Colonic mucosa (tissue), 4 donors: ENCODE measurements at regions not wholly inside any gene's neighbourhood (a gene's known extent, or its start where the extent isn't known, plus 50 kb on each side); places are given as distances from the start of the nearest gene placed in this dataset.
A peak's percentile ranks its signal among the peaks of the same experiment; 100 is the strongest.

Experiments used
- DNase-seq: peaks from one replicate; pipeline ENCODE4 v3.0.0-alpha.2; 2020
- H3K27ac ChIP-seq: fragments of 200-600 bp; one replicate; pipeline ENCODE4 v1.8.0; 2021
- H3K27me3 ChIP-seq: fragments of 200-600 bp; one replicate; pipeline ENCODE4 v1.8.0; 2021
- H3K36me3 ChIP-seq: fragments of 200-600 bp; one replicate; pipeline ENCODE4 v1.8.0; 2021
- H3K4me1 ChIP-seq: fragments of 200-600 bp; one replicate; pipeline ENCODE4 v1.8.0; 2021; ENCODE audit warnings: mild to moderate bottlenecking
- H3K4me3 ChIP-seq: fragments of 200-600 bp; one replicate; pipeline ENCODE4 v1.8.0; 2021
- H3K9ac ChIP-seq, 2 donors: one replicate each; pipeline ENCODE4 v1.7.0; 2013; ENCODE audit warnings: control low read depth in 2 of 2, low read depth in 2 of 2, low read length in 2 of 2
- H3K9me3 ChIP-seq: fragments of 200-600 bp; one replicate; pipeline ENCODE4 v1.8.0; 2021
- intact Hi-C: fragments of 100-400 bp; cut with DNase I; formaldehyde crosslinking; loops from one replicate; pipeline ENCODE4 v1.14.1; 2022
- TF ChIP-seq, protein P1 (sequence below): fragments of 200-600 bp; IDR thresholded peaks from one replicate; pipeline ENCODE4 v1.8.0; 2022; ENCODE audit warnings: antibody characterized with exemption, mild to moderate bottlenecking
- donor health status: healthy.
- donor health status: DM: no; HTN: no; CAD: no.
- donor health status: DM: no; HTN: no; CAD: no.

- Histone ChIP-seq H3K4me1 (no peaks in the 10 kb centered on the region), H3K9me3 (no peaks in the 10 kb centered on the region), H3K36me3 (no peaks in the 10 kb centered on the region), H3K9ac (no peak overlapping the region), H3K27ac (no peak overlapping the region), H3K27me3 (no peaks in the 10 kb centered on the region), H3K4me3 (no peak overlapping the region)
- no peak for DNase-seq
- TF ChIP-seq, protein P1, sequence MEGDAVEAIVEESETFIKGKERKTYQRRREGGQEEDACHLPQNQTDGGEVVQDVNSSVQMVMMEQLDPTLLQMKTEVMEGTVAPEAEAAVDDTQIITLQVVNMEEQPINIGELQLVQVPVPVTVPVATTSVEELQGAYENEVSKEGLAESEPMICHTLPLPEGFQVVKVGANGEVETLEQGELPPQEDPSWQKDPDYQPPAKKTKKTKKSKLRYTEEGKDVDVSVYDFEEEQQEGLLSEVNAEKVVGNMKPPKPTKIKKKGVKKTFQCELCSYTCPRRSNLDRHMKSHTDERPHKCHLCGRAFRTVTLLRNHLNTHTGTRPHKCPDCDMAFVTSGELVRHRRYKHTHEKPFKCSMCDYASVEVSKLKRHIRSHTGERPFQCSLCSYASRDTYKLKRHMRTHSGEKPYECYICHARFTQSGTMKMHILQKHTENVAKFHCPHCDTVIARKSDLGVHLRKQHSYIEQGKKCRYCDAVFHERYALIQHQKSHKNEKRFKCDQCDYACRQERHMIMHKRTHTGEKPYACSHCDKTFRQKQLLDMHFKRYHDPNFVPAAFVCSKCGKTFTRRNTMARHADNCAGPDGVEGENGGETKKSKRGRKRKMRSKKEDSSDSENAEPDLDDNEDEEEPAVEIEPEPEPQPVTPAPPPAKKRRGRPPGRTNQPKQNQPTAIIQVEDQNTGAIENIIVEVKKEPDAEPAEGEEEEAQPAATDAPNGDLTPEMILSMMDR = no peak
- intact Hi-C loops = no loop called here
Observed at GRCh38 chr17:71337938-71338337, 782.9 kb upstream of the SOX9 start.

GRCh38 chr17:71338396-71338795, 782.4 kb upstream of the SOX9 start:
- H3K4me3 ChIP-seq = no peak overlapping the region
- H3K9me3 ChIP-seq = no peaks in the 10 kb centered on the region
- H3K27ac ChIP-seq = no peak overlapping the region
- no peaks in the 10 kb centered on the region for H3K36me3 ChIP-seq
- intact Hi-C loops = no loop called here
- no peaks in the 10 kb centered on the region for H3K27me3 ChIP-seq
- DNase-seq = peak; percentile 30
- TF ChIP-seq, protein P1 = no peak
- no peak overlapping the region for H3K9ac ChIP-seq
- no peaks in the 10 kb centered on the region for H3K4me1 ChIP-seq

GRCh38 chr17:71339206-71339605, 781.6 kb upstream of the SOX9 start:
- no peak overlapping the region for H3K9ac ChIP-seq
- H3K9me3 ChIP-seq = no peaks in the 10 kb centered on the region
- no peaks in the 10 kb centered on the region for H3K27me3 ChIP-seq
- intact Hi-C loops = no loop called here
- no peaks in the 10 kb centered on the region for H3K36me3 ChIP-seq
- no peak overlapping the region for H3K27ac ChIP-seq
- no peak for DNase-seq
- TF ChIP-seq, protein P1 = no peak
- no peaks in the 10 kb centered on the region for H3K4me1 ChIP-seq
- no peak overlapping the region for H3K4me3 ChIP-seq

DNA sequence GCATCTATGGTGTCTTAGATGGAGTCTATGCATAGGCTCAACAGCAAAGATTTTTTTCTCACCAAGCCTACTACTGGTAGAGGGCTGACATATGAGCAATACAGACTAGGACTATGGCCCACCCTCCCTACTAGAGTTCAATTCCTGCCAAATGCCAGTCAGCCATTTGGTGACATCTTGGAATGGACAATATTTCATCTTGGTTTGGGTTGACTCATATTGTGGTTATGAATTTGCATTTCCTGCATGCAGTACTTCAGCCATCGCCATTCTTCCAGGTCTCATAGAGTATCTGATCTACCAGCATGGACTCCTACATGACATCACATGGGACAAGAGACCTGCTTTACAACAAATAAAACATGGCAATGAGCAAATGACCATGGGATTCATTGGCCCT, 778.1 kb upstream of the SOX9 start:
- intact Hi-C loops = no loop called here

GRCh38 chr17:71349908-71350600, 770.8 kb upstream of the SOX9 start:
- no peak for DNase-seq

More for the DNA sequence above, 778.1 kb upstream of the SOX9 start:
- no peaks in the 10 kb centered on the region for H3K9me3 ChIP-seq
- no peaks in the 10 kb centered on the region for H3K36me3 ChIP-seq
- H3K9ac ChIP-seq = no peak overlapping the region
- no peaks in the 10 kb centered on the region for H3K27me3 ChIP-seq
- no peaks in the 10 kb centered on the region for H3K4me1 ChIP-seq
- TF ChIP-seq, protein P1 = no peak
- H3K27ac ChIP-seq = no peak overlapping the region
- no peak overlapping the region for H3K4me3 ChIP-seq
- no peak for DNase-seq

More at GRCh38 chr17:71349908-71350600, 770.8 kb upstream of the SOX9 start:
- Histone ChIP-seq H3K9me3 (no peaks in the 10 kb centered on the region), H3K36me3 (no peaks in the 10 kb centered on the region), H3K27ac (no peak overlapping the region), H3K9ac (no peak overlapping the region), H3K4me3 (no peak overlapping the region), H3K27me3 (no peaks in the 10 kb centered on the region), H3K4me1 (no peaks in the 10 kb centered on the region)
- TF ChIP-seq, protein P1 = no peak
- intact Hi-C loops = no loop called here
